GM19351 (cell line): ENCODE measurements at regions not wholly inside any gene's neighbourhood (a gene's known extent, or its start where the extent isn't known, plus 50 kb on each side); places are given as distances from the start of the nearest gene placed in this dataset.
A peak's percentile ranks its signal among the peaks of the same experiment; 100 is the strongest.

Source experiments
- ATAC-seq: cut with Tn5 transposase; IDR thresholded peaks from one replicate; pipeline ENCODE4 v1.9.1; 2021; ENCODE audit warnings: mild to moderate bottlenecking, moderate library complexity; ENCODE audit not compliant: unreplicated experiment

GRCh38 chr13:50511877-50512341, 331.6 kb downstream of the DLEU7 start:
- peak; percentile 18 for ATAC-seq

- peak; percentile 91 for ATAC-seq
These were observed 330.8 kb downstream of the DLEU7 start for GRCh38 chr13:50512474-50513299.

- no peak for ATAC-seq
These were observed 330.1 kb downstream of the DLEU7 start for GRCh38 chr13:50513300-50513877.

- no peak for ATAC-seq
These were observed 329.2 kb downstream of the DLEU7 start for GRCh38 chr13:50514249-50514648.

GRCh38 chr13:50518131-50518530, 325.4 kb downstream of the DLEU7 start:
- no peak for ATAC-seq

- ATAC-seq = no peak
These were observed 324.7 kb downstream of the DLEU7 start for GRCh38 chr13:50518781-50519201.

GRCh38 chr13:50519866-50520265, 323.6 kb downstream of the DLEU7 start:
- no peak for ATAC-seq

- ATAC-seq = no peak
These were observed 322.3 kb downstream of the DLEU7 start for GRCh38 chr13:50521006-50521830.

GRCh38 chr13:50521831-50522149, 321.7 kb downstream of the DLEU7 start:
- ATAC-seq = no peak

- no peak for ATAC-seq
These were observed 321.0 kb downstream of the DLEU7 start for GRCh38 chr13:50522506-50522905.

- ATAC-seq = no peak
These were observed 320.2 kb downstream of the DLEU7 start for GRCh38 chr13:50523307-50523706.

- no peak for ATAC-seq
These were observed 318.9 kb downstream of the DLEU7 start for GRCh38 chr13:50524560-50524959.

- no peak for ATAC-seq
These were observed 316.8 kb downstream of the DLEU7 start for GRCh38 chr13:50526661-50527071.

GRCh38 chr13:50527188-50527587, 316.3 kb downstream of the DLEU7 start:
- ATAC-seq = no peak

- ATAC-seq = no peak
These were observed 315.6 kb downstream of the DLEU7 start for GRCh38 chr13:50527612-50528509.

- ATAC-seq = no peak
These were observed 314.2 kb downstream of the DLEU7 start for GRCh38 chr13:50529154-50529882.

GRCh38 chr13:50531917-50532899, 311.3 kb downstream of the DLEU7 start:
- no peak for ATAC-seq

- no peak for ATAC-seq
These were observed 308.4 kb downstream of the DLEU7 start for GRCh38 chr13:50535050-50535449.

GRCh38 chr13:50537029-50537428, 306.5 kb downstream of the DLEU7 start:
- ATAC-seq = no peak
